ENCODE measurements at regions not wholly inside any gene's neighbourhood (a gene's known extent, or its start where the extent isn't known, plus 50 kb on each side); places are given as distances from the start of the nearest gene placed in this dataset.

DNA sequence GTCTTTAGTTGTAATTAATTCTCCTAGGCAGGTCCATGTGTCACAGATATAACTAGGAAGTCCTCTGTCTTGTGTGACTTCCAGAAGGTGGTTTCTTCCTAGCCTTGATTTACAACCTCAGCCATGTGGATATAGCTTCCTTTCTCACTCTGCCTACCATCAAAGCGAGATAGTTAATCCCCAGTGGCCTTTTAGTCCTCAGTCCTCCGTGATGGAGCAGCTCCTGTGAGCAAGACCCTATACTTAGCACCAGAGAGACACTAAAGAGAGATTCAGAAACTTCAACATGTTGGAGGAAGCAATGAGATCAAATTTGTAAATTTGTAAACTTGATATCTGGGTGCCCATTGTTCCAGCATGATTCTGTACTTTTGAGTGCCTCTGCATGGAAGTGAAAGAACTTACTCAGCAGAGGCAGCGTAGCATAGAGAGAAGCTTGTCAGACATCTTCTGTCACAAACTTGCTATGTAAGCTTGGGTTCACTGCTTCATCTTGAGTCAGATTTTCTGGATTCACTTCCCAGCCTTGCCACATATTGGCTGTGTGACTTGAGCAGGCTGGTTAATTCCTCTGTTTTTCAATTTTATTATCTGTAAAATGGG lies 170.2 kb upstream of the NR3C1 start:
- no peaks in the 10 kb centered on the region for H3K36me3 ChIP-seq
- H3K4me1 ChIP-seq = peaks cover 0 to 14% (median 0%) of the 10 kb centered on the region in 3 donors
- 50 to 100% methylated on average over 1 to 2 of the region's 3 CpGs for WGBS, 2 donors (ENCODE audit: low coverage in 1 of 2)
- no peak overlapping the region for H3K4me3 ChIP-seq
- ATAC-seq = peak; percentile 28
- H3K9me3 ChIP-seq = no peaks in the 10 kb centered on the region
- no peaks in the 10 kb centered on the region for H3K27me3 ChIP-seq
- TF ChIP-seq, protein P1, sequence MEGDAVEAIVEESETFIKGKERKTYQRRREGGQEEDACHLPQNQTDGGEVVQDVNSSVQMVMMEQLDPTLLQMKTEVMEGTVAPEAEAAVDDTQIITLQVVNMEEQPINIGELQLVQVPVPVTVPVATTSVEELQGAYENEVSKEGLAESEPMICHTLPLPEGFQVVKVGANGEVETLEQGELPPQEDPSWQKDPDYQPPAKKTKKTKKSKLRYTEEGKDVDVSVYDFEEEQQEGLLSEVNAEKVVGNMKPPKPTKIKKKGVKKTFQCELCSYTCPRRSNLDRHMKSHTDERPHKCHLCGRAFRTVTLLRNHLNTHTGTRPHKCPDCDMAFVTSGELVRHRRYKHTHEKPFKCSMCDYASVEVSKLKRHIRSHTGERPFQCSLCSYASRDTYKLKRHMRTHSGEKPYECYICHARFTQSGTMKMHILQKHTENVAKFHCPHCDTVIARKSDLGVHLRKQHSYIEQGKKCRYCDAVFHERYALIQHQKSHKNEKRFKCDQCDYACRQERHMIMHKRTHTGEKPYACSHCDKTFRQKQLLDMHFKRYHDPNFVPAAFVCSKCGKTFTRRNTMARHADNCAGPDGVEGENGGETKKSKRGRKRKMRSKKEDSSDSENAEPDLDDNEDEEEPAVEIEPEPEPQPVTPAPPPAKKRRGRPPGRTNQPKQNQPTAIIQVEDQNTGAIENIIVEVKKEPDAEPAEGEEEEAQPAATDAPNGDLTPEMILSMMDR (IDR thresholded peaks at IDR 0.05) = no peak
- TF ChIP-seq POLR2A (IDR thresholded peaks at IDR 0.05) = no peak
- no peak for TF ChIP-seq POLR2AphosphoS5 (IDR thresholded peaks at IDR 0.05)
- TF ChIP-seq EP300 (IDR thresholded peaks at IDR 0.05) = no peak
- no peak overlapping the region for H3K27ac ChIP-seq

DNA sequence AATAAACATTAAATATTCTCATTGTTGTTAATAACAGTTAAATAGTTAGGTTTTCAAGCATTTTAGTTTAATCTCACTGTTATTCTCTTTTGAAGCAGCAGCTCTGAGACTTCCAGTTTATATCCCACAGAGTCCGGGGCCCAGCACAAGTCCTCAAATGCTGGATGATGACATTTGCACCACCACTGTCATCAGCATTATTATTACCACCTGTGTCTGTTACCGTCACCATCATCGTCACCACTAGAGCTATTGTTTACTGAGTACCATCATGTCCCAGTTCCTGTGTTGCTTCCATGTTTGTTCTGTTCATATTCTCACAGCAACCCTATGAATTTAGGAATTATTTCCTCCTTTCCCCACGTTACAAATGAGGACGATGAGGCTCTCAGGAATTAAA lies 169.2 kb upstream of the NR3C1 start:
- no peaks in the 10 kb centered on the region for H3K9me3 ChIP-seq
- TF ChIP-seq, protein P1 (IDR thresholded peaks at IDR 0.05) = no peak
- TF ChIP-seq EP300 (IDR thresholded peaks at IDR 0.05) (no peak), POLR2A (IDR thresholded peaks at IDR 0.05) (no peak)
- no peaks in the 10 kb centered on the region for H3K27me3 ChIP-seq
- no peak for ATAC-seq
- 91 to 96% methylated on average over 3 to 4 of the region's 5 CpGs for WGBS, 2 donors (ENCODE audit: low coverage in 1 of 2)
- H3K4me3 ChIP-seq = no peak overlapping the region
- peaks cover 0 to 11% (median 0%) of the 10 kb centered on the region in 3 donors for H3K4me1 ChIP-seq
- no peak overlapping the region for H3K27ac ChIP-seq
- H3K36me3 ChIP-seq = no peaks in the 10 kb centered on the region

DNA sequence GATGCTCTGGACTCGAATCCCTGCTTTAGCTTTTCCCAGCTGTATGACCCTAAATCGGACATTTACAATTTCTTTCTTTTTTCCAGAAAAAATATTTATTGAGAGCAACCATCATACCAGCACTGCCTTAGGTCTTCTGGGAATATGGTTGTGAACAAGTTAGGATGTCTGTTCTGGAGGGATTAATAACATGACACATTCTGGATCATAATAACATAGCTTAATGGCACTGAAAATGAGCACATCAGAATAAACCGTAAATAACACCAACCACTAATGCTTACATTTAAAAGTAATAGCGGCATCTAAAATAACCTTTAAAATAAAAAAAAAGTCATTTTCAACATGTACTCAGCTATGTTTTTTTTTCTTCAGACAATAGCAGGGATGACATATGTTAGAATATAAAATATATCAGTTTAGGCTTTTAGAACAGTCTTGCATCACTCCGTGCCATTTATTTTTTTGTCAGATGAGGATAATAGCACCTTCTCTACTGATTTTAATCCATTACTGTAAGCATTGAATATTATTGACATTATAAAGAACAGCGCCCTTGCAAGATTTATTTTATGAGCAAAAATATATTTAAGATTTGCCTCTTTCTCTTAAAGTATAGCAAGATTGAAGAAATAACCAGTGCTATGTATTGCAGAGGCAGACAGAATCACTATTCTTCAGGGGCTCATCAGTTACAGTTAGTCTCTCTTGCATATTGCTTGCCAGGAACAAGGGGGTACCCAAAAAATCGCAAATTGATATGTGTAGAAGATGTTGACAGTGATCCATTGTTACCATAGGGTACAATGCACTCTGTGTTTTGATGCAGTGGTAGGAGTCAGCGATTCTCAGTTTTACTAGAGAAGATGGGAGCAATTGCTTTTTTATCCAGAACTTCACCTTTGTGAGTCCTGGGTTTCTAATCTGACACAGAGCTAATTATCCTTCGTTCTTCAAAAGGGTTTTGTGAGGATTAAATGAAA lies 168.4 kb upstream of the NR3C1 start:
- Histone ChIP-seq H3K9me3 (no peaks in the 10 kb centered on the region), H3K27ac (no peak overlapping the region), H3K4me1 (peaks cover 0 to 4% (median 0%) of the 10 kb centered on the region in 3 donors), H3K36me3 (no peaks in the 10 kb centered on the region), H3K4me3 (no peak overlapping the region), H3K27me3 (no peaks in the 10 kb centered on the region)
- no peak for ATAC-seq
- TF ChIP-seq EP300 (IDR thresholded peaks at IDR 0.05) = no peak
- TF ChIP-seq POLR2AphosphoS5 (IDR thresholded peaks at IDR 0.05) = no peak
- no peak for TF ChIP-seq POLR2A (IDR thresholded peaks at IDR 0.05)
- TF ChIP-seq, protein P1 (IDR thresholded peaks at IDR 0.05) = no peak
- WGBS, 2 donors (ENCODE audit: low coverage in 1 of 2) = 91 to 92% methylated on average over 9 of the region's 9 CpGs

DNA sequence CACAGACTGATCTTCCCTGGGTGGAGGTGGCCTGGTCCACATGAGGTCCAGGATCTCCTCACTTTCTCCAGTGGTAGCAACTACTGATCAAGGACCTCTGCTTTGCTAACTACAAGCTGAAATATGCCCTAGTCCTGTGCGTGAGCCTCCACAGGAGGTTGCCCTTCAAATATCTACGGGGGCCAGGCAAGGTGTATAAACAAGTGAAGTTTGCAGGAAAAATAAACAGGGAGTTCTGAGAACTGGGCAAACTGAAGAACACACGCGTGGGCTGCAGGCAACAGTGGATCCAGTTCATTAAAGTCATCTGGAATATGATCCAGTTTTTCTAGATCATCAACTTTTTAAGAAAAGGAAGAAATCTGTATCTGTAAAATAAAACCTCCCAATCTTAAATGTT lies 167.5 kb upstream of the NR3C1 start:
- ATAC-seq = no peak
- no peak for TF ChIP-seq POLR2A (IDR thresholded peaks at IDR 0.05)
- TF ChIP-seq EP300 (IDR thresholded peaks at IDR 0.05) = no peak
- TF ChIP-seq POLR2AphosphoS5 (IDR thresholded peaks at IDR 0.05) = no peak
- TF ChIP-seq, protein P1 (IDR thresholded peaks at IDR 0.05) = no peak
- Histone ChIP-seq H3K27ac (no peak overlapping the region), H3K4me3 (no peak overlapping the region), H3K4me1 (no peaks in the 10 kb centered on the region), H3K9me3 (no peaks in the 10 kb centered on the region), H3K36me3 (no peaks in the 10 kb centered on the region), H3K27me3 (no peaks in the 10 kb centered on the region)
- 90 to 95% methylated on average over 3 to 4 of the region's 4 CpGs for WGBS, 2 donors (ENCODE audit: low coverage in 1 of 2)

Data from gastroesophageal sphincter (tissue), 4 donors.